DND-41 (cell line): ENCODE measurements at regions not wholly inside any gene's neighbourhood (a gene's known extent, or its start where the extent isn't known, plus 50 kb on each side); places are given as distances from the start of the nearest gene placed in this dataset.

ENCODE experiments used
- ATAC-seq: fragments of 200-7000 bp; cut with Tn5 transposase; 3 replicates; pipeline ENCODE4 v1.9.1; 2021; ENCODE audit warnings: low read depth; ENCODE audit not compliant: insufficient read depth
- DNase-seq: peaks from one replicate; pipeline ENCODE4 v3.0.0-alpha.2; 2020
- H2AFZ ChIP-seq: 2 replicates; pipeline ENCODE4 v1.6.0; 2012; ENCODE audit warnings: low read depth, low read length
- H3K27ac ChIP-seq: 2 replicates; pipeline ENCODE4 v1.5.1; 2012; ENCODE audit warnings: low read length, inconsistent platforms
- H3K27me3 ChIP-seq: fragments of 200-600 bp; sonication (generic); 2 replicates; pipeline ENCODE4 v1.6.0; 2012; ENCODE audit warnings: low read length, mild to moderate bottlenecking, inconsistent platforms; ENCODE audit not compliant: insufficient read depth, poor library complexity
- H3K36me3 ChIP-seq: 2 replicates; pipeline ENCODE4 v1.5.1; 2012; ENCODE audit warnings: low read length, inconsistent platforms; ENCODE audit not compliant: insufficient read depth
- H3K4me1 ChIP-seq: 2 replicates; pipeline ENCODE4 v1.5.1; 2012; ENCODE audit warnings: mild to moderate bottlenecking, low read length; ENCODE audit not compliant: insufficient read depth
- H3K4me2 ChIP-seq: 2 replicates; pipeline ENCODE4 v1.6.0; 2012; ENCODE audit warnings: mild to moderate bottlenecking, moderate library complexity, low read length, inconsistent platforms; ENCODE audit not compliant: insufficient read depth
- H3K4me3 ChIP-seq, 2 experiments: fragments of 200-600 bp in 1 of 2; shearing (Covaris generic) in 1 of 2; 2 replicates each; pipeline ENCODE4 v1.5.1; 2012 to 2016; ENCODE audit warnings: inconsistent platforms in 2 of 2, low read length in 2 of 2, mild to moderate bottlenecking in 2 of 2, low read depth in 1 of 2, moderate library complexity in 1 of 2
- H3K79me2 ChIP-seq: 2 replicates; pipeline ENCODE4 v1.6.0; 2012; ENCODE audit warnings: low read length, inconsistent platforms; ENCODE audit not compliant: insufficient read depth
- H3K9ac ChIP-seq: 2 replicates; pipeline ENCODE4 v1.6.0; 2012; ENCODE audit warnings: low read depth, mild to moderate bottlenecking, inconsistent platforms, low read length, moderate library complexity
- H3K9me3 ChIP-seq: 2 replicates; pipeline ENCODE4 v1.5.1; 2012; ENCODE audit warnings: low read length, moderate library complexity, mild to moderate bottlenecking, inconsistent platforms; ENCODE audit not compliant: insufficient read depth, severe bottlenecking
- H4K20me1 ChIP-seq: 2 replicates; pipeline ENCODE4 v1.6.0; 2012; ENCODE audit warnings: low read length; ENCODE audit not compliant: insufficient read depth
- CTCF ChIP-seq: IDR thresholded peaks from 2 replicates; pipeline ENCODE4 v1.5.1; 2012; ENCODE audit warnings: borderline replicate concordance, low read length, moderate library complexity, mild to moderate bottlenecking; ENCODE audit not compliant: poor library complexity, severe bottlenecking; ENCODE audit errors: extremely low read depth
- EZH2 ChIP-seq: IDR thresholded peaks from 3 replicates; pipeline ENCODE4 v1.6.1; 2012; ENCODE audit warnings: borderline replicate concordance, low read depth, mild to moderate bottlenecking, moderate library complexity, low read length, inconsistent platforms; ENCODE audit not compliant: severe bottlenecking

- ATAC-seq (no peak), DNase-seq (no peak)
- H3K9me3 ChIP-seq: no peaks in the 10 kb centered on the region
- H4K20me1 ChIP-seq: no peaks in the 10 kb centered on the region
- H3K4me1 ChIP-seq: no peaks in the 10 kb centered on the region
- no peak overlapping the region for H3K9ac ChIP-seq
- no peak overlapping the region for H2AFZ ChIP-seq
- no peak overlapping the region for H3K4me3 ChIP-seq
- no peaks in the 10 kb centered on the region for H3K27me3 ChIP-seq
- H3K4me2 ChIP-seq: no peak overlapping the region
- H3K27ac ChIP-seq: no peak overlapping the region
- TF ChIP-seq CTCF (no peak), EZH2 (no peak)
- no peaks in the 10 kb centered on the region for H3K79me2 ChIP-seq
- H3K36me3 ChIP-seq: no peaks in the 10 kb centered on the region
These were observed 224.2 kb downstream of the RBM43 start for GRCh38 chr2:151037434-151037833.

- no peak overlapping the region for H3K4me2 ChIP-seq
- DNase-seq (no peak), ATAC-seq (no peak)
- peaks cover 14% of the 10 kb centered on the region for H3K4me1 ChIP-seq
- no peak overlapping the region for H3K4me3 ChIP-seq
- no peaks in the 10 kb centered on the region for H3K27me3 ChIP-seq
- H3K36me3 ChIP-seq: no peaks in the 10 kb centered on the region
- TF ChIP-seq EZH2 (no peak), CTCF (no peak)
- no peaks in the 10 kb centered on the region for H4K20me1 ChIP-seq
- no peaks in the 10 kb centered on the region for H3K9me3 ChIP-seq
- H2AFZ ChIP-seq: no peak overlapping the region
- H3K79me2 ChIP-seq: no peaks in the 10 kb centered on the region
- H3K9ac ChIP-seq: no peak overlapping the region
- H3K27ac ChIP-seq: no peak overlapping the region
These were observed 228.1 kb downstream of the RBM43 start for GRCh38 chr2:151033271-151034248.

GRCh38 chr2:151032741-151033191 is 228.9 kb downstream of the RBM43 start:
- Histone ChIP-seq H3K9ac (no peak overlapping the region), H3K27me3 (no peaks in the 10 kb centered on the region), H3K4me2 (no peak overlapping the region), H3K79me2 (no peaks in the 10 kb centered on the region), H4K20me1 (no peaks in the 10 kb centered on the region), H3K9me3 (no peaks in the 10 kb centered on the region), H3K27ac (no peak overlapping the region), H3K4me1 (peaks cover 14% of the 10 kb centered on the region), H3K36me3 (no peaks in the 10 kb centered on the region), H3K4me3 (no peak overlapping the region), H2AFZ (no peak overlapping the region)
- TF ChIP-seq CTCF (no peak), EZH2 (no peak)
- no peak for ATAC-seq
- no peak for DNase-seq
